MM.1S (cell line): ENCODE measurements at regions not wholly inside any gene's neighbourhood (a gene's known extent, or its start where the extent isn't known, plus 50 kb on each side); places are given as distances from the start of the nearest gene placed in this dataset.

Source experiments
- DNase-seq: peaks from one replicate; pipeline ENCODE4 v3.0.0-alpha.2; 2015
- H2AFZ ChIP-seq: fragments of 300-600 bp; sonication (generic); 2 replicates; pipeline ENCODE4 v1.6.0; 2016; ENCODE audit warnings: antibody characterized with exemption, low read length
- H3F3A ChIP-seq: fragments of 300-600 bp; sonication (generic); 2 replicates; pipeline ENCODE4 v1.6.1; 2016; ENCODE audit warnings: mild to moderate bottlenecking, antibody characterized with exemption, low read length, moderate library complexity, mixed read lengths; ENCODE audit not compliant: insufficient read depth
- H3K27ac ChIP-seq: fragments of 300-600 bp; sonication (generic); 2 replicates; pipeline ENCODE4 v1.5.1; 2016; ENCODE audit warnings: mild to moderate bottlenecking, low read length
- H3K27me3 ChIP-seq: fragments of 300-600 bp; sonication (generic); replicated peaks from 2 replicates; pipeline ENCODE4 v1.6.0; 2016; ENCODE audit warnings: low read length; ENCODE audit not compliant: insufficient read depth
- H3K36me3 ChIP-seq: fragments of 300-600 bp; sonication (generic); replicated peaks from 2 replicates; pipeline ENCODE4 v1.6.1; 2016; ENCODE audit warnings: mild to moderate bottlenecking, low read length, mixed read lengths; ENCODE audit not compliant: insufficient read depth
- H3K4me1 ChIP-seq: fragments of 300-600 bp; sonication (generic); 2 replicates; pipeline ENCODE4 v1.6.1; 2016; ENCODE audit warnings: low read length, mixed read lengths
- H3K4me2 ChIP-seq: fragments of 300-600 bp; sonication (generic); 2 replicates; pipeline ENCODE4 v1.6.0; 2016; ENCODE audit warnings: low read depth, low read length
- H3K4me3 ChIP-seq: fragments of 300-600 bp; sonication (generic); 2 replicates; pipeline ENCODE4 v1.5.1; 2016; ENCODE audit warnings: low read length, mixed read lengths
- H3K79me2 ChIP-seq: fragments of 300-600 bp; sonication (generic); 2 replicates; pipeline ENCODE4 v1.6.1; 2016; ENCODE audit warnings: mixed run types, low read length, mixed read lengths
- H3K9ac ChIP-seq: fragments of 300-600 bp; sonication (generic); 2 replicates; pipeline ENCODE4 v1.6.1; 2016; ENCODE audit warnings: low read length, mixed read lengths
- H3K9me2 ChIP-seq: fragments of 300-600 bp; sonication (generic); replicated peaks from 2 replicates; pipeline ENCODE4 v1.6.1; 2016; ENCODE audit warnings: mild to moderate bottlenecking, low read length, mixed read lengths; ENCODE audit not compliant: insufficient read depth
- H3K9me3 ChIP-seq: fragments of 300-600 bp; sonication (generic); replicated peaks from 2 replicates; pipeline ENCODE4 v1.6.1; 2016; ENCODE audit warnings: mild to moderate bottlenecking, low read length, mixed read lengths; ENCODE audit not compliant: insufficient read depth
- H4K20me1 ChIP-seq: fragments of 300-600 bp; sonication (generic); 2 replicates; pipeline ENCODE4 v1.6.1; 2016; ENCODE audit warnings: mild to moderate bottlenecking, low read length, moderate library complexity, mixed read lengths; ENCODE audit not compliant: insufficient read depth
- EZH2 ChIP-seq: fragments of 300-600 bp; sonication (generic); optimal IDR thresholded peaks from 2 replicates; pipeline ENCODE3; 2017; ENCODE audit warnings: low read depth, mild to moderate bottlenecking, antibody characterized with exemption, low read length, mixed read lengths
- EZH2phosphoT487 ChIP-seq: fragments of 300-600 bp; sonication (generic); IDR thresholded peaks from 2 replicates; pipeline ENCODE4 v1.6.1; 2018; ENCODE audit warnings: antibody characterized with exemption, low read length
- TF ChIP-seq, protein P1 (sequence below): fragments of 300-600 bp; sonication (generic); IDR thresholded peaks from 2 replicates; pipeline ENCODE4 v1.5.1; 2016; ENCODE audit warnings: antibody characterized with exemption, low read length, mixed read lengths

GRCh38 chr12:105798256-105798845, 340.4 kb downstream of the NUAK1 start:
- Histone ChIP-seq H3K9me2 (no peaks in the 10 kb centered on the region), H4K20me1 (no peaks in the 10 kb centered on the region), H3K9ac (no peak overlapping the region), H3K4me3 (no peak overlapping the region), H3K27ac (no peak overlapping the region), H3K4me1 (no peaks in the 10 kb centered on the region), H3K79me2 (no peaks in the 10 kb centered on the region), H3K4me2 (no peak overlapping the region), H3K9me3 (no peaks in the 10 kb centered on the region), H3F3A (no peaks in the 10 kb centered on the region), H3K27me3 (no peaks in the 10 kb centered on the region), H3K36me3 (no peaks in the 10 kb centered on the region), H2AFZ (no peak overlapping the region)
- TF ChIP-seq EZH2phosphoT487, result no peak
- TF ChIP-seq, protein P1, sequence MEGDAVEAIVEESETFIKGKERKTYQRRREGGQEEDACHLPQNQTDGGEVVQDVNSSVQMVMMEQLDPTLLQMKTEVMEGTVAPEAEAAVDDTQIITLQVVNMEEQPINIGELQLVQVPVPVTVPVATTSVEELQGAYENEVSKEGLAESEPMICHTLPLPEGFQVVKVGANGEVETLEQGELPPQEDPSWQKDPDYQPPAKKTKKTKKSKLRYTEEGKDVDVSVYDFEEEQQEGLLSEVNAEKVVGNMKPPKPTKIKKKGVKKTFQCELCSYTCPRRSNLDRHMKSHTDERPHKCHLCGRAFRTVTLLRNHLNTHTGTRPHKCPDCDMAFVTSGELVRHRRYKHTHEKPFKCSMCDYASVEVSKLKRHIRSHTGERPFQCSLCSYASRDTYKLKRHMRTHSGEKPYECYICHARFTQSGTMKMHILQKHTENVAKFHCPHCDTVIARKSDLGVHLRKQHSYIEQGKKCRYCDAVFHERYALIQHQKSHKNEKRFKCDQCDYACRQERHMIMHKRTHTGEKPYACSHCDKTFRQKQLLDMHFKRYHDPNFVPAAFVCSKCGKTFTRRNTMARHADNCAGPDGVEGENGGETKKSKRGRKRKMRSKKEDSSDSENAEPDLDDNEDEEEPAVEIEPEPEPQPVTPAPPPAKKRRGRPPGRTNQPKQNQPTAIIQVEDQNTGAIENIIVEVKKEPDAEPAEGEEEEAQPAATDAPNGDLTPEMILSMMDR, result no peak
- DNase-seq, result no peak

DNA sequence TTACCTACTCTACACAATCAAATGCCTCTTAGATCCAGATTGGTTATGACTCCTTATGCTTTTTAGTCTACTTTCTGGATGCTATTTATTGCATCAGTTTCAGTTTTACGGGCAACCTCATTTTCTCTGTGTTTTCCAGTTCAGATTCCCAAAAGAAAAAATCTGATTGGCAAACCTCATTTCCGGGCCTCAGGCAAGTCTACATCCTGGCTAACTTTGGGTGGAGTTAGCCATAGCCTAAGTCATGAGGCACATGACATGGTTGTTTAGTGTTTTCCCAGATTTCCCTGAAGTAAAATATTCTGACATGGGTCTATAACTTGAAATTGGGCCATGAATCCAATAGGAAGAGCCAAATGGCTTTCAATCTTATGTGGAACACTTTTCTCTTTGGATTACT, 339.7 kb downstream of the NUAK1 start:
- H3K4me2 ChIP-seq, result no peak overlapping the region
- no peak overlapping the region for H3K27ac ChIP-seq
- no peak overlapping the region for H3K9ac ChIP-seq
- H3K9me2 ChIP-seq, result no peaks in the 10 kb centered on the region
- no peaks in the 10 kb centered on the region for H3K36me3 ChIP-seq
- H3K4me1 ChIP-seq, result no peaks in the 10 kb centered on the region
- no peak overlapping the region for H3K4me3 ChIP-seq
- no peaks in the 10 kb centered on the region for H3F3A ChIP-seq
- TF ChIP-seq, protein P1, result no peak
- TF ChIP-seq EZH2phosphoT487 (no peak), EZH2 (no peak)
- no peaks in the 10 kb centered on the region for H4K20me1 ChIP-seq
- H3K27me3 ChIP-seq, result no peaks in the 10 kb centered on the region
- no peaks in the 10 kb centered on the region for H3K9me3 ChIP-seq
- no peak for DNase-seq
- no peaks in the 10 kb centered on the region for H3K79me2 ChIP-seq
- H2AFZ ChIP-seq, result no peak overlapping the region

GRCh38 chr12:105801351-105801750, 337.4 kb downstream of the NUAK1 start:
- Histone ChIP-seq H3K4me1 (no peaks in the 10 kb centered on the region), H3K36me3 (no peaks in the 10 kb centered on the region), H3K4me2 (no peak overlapping the region), H3K27ac (no peak overlapping the region), H3K9ac (no peak overlapping the region), H3K9me2 (no peaks in the 10 kb centered on the region), H3F3A (no peaks in the 10 kb centered on the region), H3K27me3 (no peaks in the 10 kb centered on the region), H3K79me2 (no peaks in the 10 kb centered on the region), H3K4me3 (no peak overlapping the region), H2AFZ (no peak overlapping the region), H3K9me3 (no peaks in the 10 kb centered on the region), H4K20me1 (no peaks in the 10 kb centered on the region)
- no peak for DNase-seq
- TF ChIP-seq EZH2phosphoT487 (no peak), EZH2 (no peak)
- TF ChIP-seq, protein P1, result no peak
